ENCODE measurements at regions not wholly inside any gene's neighbourhood (a gene's known extent, or its start where the extent isn't known, plus 50 kb on each side); places are given as distances from the start of the nearest gene placed in this dataset.
A peak's percentile ranks its signal among the peaks of the same experiment; 100 is the strongest.

DNA sequence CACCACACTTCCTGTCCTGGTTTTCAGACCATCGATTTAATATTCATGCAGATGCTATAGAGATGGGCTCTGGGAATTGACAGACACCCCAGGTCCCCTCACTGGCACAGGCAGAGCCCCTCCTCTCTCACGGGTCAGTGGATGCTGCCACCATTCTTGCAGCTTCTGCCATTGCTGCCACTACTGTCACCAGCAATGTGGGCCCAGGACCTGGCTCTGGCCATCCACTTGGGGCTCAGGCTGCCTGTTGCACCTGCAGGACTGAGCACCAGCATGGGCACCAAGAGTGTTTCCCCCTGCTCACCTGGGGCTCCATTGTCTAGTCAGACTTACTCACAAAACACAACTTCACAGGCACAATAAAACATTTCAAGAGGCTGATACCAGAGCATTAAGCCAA, 479.0 kb upstream of the ZNF608 start:
- DNase-seq (ENCODE audit: low read depth), result no peak
- no peak overlapping the region for H3K4me3 ChIP-seq (ENCODE audit: low read depth, low read length)
- TF ChIP-seq, protein P1, sequence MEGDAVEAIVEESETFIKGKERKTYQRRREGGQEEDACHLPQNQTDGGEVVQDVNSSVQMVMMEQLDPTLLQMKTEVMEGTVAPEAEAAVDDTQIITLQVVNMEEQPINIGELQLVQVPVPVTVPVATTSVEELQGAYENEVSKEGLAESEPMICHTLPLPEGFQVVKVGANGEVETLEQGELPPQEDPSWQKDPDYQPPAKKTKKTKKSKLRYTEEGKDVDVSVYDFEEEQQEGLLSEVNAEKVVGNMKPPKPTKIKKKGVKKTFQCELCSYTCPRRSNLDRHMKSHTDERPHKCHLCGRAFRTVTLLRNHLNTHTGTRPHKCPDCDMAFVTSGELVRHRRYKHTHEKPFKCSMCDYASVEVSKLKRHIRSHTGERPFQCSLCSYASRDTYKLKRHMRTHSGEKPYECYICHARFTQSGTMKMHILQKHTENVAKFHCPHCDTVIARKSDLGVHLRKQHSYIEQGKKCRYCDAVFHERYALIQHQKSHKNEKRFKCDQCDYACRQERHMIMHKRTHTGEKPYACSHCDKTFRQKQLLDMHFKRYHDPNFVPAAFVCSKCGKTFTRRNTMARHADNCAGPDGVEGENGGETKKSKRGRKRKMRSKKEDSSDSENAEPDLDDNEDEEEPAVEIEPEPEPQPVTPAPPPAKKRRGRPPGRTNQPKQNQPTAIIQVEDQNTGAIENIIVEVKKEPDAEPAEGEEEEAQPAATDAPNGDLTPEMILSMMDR (conservative IDR thresholded peaks at IDR 0.05; ENCODE audit: low read depth, low read length), result no peak

DNA sequence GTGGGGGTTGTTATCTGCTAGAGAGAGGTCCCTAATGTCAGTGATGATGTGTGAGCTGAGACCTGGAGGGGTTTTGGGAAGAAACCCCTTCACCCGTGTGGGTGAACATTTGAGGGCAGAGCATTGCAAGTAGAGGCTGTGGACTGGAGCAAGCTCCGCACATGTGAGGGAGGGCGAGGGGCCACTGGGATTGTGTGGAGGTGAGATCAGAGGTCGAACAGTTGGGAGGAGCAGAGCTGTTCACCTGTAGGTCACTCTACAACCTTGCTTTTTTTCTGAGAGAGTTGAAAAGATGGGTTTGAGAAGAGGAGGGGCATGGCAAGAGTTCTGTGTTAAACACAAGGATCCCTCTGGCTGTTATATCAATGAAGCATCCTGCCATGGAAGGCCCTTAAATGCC, 480.4 kb upstream of the ZNF608 start:
- TF ChIP-seq, protein P1 (conservative IDR thresholded peaks at IDR 0.05; ENCODE audit: low read depth, low read length), result no peak
- DNase-seq (ENCODE audit: low read depth), result no peak
- H3K4me3 ChIP-seq (ENCODE audit: low read depth, low read length), result no peak overlapping the region

DNA sequence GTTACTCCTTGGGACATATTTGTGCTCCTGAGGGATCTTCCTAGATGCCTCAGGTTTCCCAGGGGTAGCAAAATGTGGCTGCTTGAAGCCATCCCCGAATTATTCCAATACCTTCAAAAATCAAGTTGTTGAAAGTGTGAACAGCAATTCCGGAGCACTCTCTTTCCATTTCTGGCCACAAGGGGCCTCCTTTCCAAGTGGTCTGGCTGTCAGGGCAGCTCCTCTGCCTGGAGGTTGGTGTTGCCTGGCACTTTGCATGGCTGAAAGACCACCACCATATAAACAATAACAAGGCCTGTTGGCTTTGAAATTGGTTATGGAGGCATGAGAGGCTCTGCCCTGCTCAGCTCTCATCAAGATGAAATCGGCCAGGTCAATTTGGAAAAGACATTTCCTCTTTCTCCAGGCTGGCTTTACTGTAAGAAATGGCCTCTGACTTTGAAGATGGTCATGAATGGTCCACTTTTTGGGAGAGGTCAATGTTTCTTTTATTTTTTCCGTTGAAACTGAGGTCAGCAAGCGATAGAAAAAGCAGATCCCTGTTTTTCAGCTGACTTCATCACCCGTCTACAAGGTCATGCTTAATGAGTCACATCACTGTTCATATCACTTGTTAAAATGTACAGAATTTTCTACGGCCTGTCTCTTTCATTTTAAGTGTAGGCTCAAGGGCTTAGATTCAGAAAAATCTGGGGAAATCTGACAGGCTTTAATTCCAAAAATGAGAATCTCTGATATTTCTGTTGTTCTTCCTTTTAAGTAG, 481.1 kb upstream of the ZNF608 start:
- no peak overlapping the region for H3K4me3 ChIP-seq (ENCODE audit: low read depth, low read length)
- no peak for DNase-seq (ENCODE audit: low read depth)
- TF ChIP-seq, protein P1 (conservative IDR thresholded peaks at IDR 0.05; ENCODE audit: low read depth, low read length), result peak; percentile 78

DNA sequence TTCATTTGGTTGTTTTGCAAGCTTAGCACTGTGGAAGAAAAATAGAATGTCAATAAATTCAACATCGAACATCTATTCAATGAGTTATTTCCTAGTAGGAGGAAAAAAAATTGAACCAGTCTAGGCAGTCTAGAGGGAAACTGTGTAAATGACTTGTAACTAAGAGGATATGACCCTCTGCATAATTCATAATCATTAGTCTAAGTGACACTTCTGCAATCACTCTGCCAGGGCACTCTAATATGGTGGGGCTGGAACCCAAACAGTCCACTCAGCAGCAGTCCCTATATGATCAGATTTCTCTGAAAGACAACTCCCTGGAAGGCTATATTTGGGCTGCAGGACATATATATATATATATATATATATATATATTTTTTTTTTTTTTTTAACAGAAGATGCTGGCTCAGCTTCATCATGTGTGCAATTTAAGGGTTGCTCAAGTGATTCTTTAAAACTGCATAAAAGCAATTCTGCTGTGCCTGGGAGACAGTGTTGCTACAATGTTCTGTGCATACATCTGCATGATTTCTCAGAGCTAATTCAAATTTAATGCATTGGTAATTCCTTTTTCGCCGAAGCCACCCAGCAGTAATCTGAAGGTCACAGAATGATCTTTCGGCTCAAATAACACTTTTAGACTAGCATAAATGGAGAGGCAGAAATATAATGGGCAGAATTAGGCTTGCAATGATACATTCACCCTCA, 482.1 kb upstream of the ZNF608 start:
- TF ChIP-seq, protein P1 (conservative IDR thresholded peaks at IDR 0.05; ENCODE audit: low read depth, low read length), result no peak
- no peak for DNase-seq (ENCODE audit: low read depth)
- no peak overlapping the region for H3K4me3 ChIP-seq (ENCODE audit: low read depth, low read length)

DNA sequence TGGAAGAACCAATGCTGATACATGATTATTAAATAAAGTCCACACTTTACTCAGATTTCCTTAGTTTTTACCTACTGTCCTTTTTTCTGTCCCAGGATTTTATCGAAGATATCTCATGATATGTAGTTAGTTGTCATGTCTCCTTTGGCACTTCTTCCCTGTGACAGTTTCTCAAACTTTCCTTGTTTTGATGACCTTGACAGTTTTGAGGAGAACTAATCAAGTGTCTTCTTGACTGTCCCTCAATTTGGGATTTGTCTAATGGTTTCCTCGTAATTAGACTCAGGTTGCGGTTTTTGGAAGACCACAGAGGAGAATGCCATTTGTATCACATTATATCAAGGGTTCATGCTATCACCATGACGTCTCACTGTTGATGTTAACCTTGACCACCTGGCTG, 483.1 kb upstream of the ZNF608 start:
- no peak overlapping the region for H3K4me3 ChIP-seq (ENCODE audit: low read depth, low read length)
- no peak for DNase-seq (ENCODE audit: low read depth)
- TF ChIP-seq, protein P1 (conservative IDR thresholded peaks at IDR 0.05; ENCODE audit: low read depth, low read length), result no peak

DNA sequence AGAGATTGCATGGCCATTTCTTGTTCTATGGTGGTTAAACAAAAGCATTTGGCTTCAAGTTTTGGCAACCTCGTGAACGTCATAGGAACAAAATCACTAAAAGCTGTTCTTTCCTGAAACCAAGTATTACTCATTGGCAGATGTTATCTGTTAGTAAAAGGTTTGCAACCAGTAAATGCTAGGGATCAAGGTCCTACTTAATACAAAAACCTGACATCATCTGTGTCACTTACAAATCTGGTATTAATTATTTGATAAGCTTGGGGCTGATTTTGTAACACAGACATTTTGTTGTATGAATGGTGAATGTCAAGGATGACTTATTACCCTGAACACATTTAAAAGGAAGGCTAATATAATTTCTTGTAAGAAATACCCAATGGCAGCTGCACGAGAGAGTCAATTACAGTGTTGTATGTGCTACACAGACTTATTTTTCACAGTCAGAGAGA, 486.4 kb upstream of the ZNF608 start:
- no peak overlapping the region for H3K4me3 ChIP-seq (ENCODE audit: low read depth, low read length)
- TF ChIP-seq, protein P1 (conservative IDR thresholded peaks at IDR 0.05; ENCODE audit: low read depth, low read length), result no peak
- DNase-seq (ENCODE audit: low read depth), result no peak
